HG03060 (cell line): ENCODE measurements at regions not wholly inside any gene's neighbourhood (a gene's known extent, or its start where the extent isn't known, plus 50 kb on each side); places are given as distances from the start of the nearest gene placed in this dataset.
"Not testable (repeated sequence)": the region's sequence is repeated elsewhere in the genome, so short reads cannot be mapped to it uniquely, and the experiment has no call there.

Source experiments
- ATAC-seq: cut with Tn5 transposase; IDR thresholded peaks from one replicate; pipeline ENCODE4 v1.9.1; 2021; ENCODE audit warnings: low read depth, moderate number of reproducible peaks; ENCODE audit not compliant: unreplicated experiment

DNA sequence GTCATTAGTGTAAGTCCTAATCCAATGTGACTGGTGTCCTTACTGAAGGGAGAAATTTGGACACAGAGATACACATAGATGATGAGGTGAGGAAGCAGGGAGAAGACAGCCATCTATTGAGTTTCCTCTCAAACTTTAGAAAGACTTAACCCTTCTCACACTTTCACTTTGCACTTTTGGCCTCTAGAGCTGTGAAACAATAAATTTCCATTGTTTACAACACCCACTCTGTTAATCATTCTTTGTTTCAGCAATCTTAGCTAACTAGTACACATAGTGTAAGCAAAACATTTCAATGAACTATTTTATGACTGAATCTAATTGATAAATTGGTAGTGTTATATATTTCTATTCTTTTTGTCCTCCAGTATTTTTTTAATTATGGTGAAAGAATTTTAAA, 1092.8 kb upstream of the POT1 start:
- ATAC-seq, result no peak

DNA sequence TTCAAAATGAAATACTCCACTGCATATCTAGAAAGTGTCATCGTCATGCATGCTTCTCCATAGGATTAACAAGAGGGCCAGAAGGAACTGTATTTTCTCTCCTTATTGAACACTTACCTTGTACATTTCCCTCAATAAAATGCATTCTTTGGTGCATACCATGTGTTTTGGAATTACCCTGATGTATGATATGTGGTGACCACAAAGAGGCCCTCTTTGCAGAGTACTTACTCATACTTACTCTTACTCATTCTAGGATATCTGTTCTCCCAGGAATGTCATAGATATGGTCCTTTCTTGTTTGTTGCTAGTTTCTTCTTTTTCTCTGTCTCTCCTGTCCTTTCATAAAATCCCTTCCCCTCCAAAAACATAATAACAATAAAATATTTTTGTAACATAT, 1087.1 kb upstream of the POT1 start:
- no peak for ATAC-seq

DNA sequence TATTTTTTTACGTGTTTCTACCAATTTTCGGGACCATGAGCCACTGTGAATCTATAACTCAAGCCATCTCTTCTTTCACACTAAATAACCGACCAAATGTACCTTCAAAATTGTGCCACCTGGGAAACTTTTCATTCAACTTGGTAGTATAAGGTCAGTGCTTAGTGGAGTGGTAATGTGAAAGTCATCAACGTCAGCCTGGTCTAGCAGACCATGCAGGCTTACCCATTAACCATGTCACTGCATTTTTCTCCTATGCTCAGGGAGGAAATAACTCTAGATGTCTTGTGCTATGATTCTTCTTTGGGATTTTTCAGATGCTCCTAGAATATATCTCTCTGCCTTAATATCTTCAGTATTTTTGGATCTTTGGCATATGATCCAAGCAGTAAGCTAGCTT, 1075.4 kb upstream of the POT1 start:
- ATAC-seq, result no peak

DNA sequence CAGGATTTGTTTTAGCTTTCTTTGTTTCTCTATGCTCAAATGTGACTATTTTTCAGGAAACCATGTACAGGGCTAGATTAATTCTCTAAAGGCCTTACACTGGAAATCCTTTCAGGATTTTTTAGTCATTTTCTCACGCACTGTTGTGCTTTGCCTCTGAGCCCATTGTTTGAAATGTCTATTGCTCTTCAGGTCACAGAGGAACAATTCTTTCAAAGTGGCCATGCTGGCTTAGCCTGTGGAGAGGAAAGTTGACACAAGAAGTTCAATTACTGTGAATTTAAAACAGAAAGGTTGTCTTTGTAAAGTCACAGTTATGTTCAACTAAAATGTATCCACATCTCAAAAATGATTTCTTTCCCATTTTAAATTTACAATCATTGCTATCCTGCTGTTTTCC, 1071.7 kb upstream of the POT1 start:
- ATAC-seq, result no peak

DNA sequence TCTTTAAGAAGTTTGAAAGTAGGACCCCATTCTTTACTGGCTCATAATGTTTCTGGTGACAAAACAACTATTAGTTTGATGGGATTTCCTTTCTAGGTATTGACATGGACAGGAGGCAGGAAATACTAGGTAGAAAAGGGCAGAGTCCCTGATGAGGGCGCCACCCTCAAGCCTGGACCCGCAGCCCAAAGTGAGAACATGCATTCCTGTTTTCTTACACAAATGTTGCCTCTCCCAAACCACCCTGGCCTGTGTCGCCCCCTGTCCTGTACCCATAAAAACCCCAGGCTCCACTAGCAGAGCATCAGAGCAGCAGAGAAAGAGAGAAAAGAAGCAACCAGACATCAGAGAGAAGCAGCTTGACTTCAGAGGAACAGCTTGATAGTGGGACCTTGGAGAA, 1055.2 kb upstream of the POT1 start:
- ATAC-seq, result no peak

DNA sequence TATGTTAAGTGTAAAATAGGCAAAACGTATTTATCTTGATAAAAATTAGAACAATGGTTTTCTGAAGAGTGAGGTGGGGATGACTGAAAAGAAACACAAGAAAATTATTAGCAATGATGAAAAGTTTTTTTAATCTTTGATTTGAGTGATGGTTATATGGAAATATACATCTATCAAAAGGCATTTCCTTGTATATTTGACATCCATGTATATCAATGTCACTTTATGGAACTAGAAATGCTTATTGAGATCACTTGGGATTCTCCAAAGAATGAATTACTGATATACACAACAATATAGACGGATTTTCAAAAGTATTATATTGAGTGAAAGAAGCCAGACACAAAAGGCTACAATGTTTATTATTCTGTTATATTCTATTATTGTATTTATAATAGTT, 1042.0 kb upstream of the POT1 start:
- no peak for ATAC-seq

DNA sequence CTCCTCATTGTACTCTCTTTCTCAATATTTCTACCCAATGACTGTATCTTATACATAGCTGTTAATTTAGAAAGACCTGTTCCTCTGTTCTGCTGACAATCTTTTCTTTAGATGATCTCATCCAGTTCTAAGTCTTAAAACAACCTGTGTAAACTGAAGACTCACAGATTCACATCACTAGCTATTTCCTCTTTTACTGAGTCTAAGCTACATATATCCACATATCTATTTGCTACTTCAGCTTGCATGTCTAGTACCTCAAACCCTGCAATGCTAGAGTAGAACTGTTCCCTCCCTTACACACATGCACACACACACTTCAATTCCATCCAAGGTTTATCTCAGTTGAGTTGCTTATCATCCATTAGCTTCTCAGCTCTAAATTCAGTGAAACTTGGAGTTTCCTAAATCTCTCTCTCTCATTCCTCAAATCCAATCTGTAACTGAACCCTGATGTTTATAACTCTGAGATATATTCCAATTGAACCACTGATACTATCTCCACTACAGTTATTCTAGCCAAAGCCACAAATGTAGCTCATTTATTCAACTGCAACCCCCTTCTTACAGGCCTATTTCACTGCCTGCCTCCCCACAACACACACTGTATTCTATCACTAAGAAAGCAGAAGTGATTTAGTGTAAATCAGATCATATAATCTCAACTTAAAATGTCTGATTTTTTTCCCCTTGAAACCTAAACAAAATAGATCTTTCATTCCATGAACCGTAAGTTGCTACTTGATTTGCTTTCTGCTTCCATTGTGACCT, 1036.8 kb upstream of the POT1 start:
- ATAC-seq, result no peak

DNA sequence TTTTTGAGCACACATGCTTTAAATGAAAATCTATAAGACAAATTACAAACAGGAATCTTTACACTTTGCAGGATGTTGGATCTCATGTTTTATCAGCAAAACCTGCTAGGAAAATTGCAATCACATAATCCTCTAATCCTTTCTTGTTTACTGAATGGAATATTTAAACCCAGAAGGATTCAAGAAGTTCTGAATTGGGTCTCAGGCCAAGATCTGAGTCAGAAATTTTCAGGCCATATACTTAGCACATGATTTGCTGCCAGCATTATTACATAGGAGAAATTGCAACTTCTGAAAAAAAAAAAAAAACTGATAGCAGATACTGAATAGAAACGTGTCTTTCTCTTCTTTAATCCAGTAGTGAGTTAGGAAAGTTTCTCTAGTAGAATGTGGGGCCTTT, 1005.3 kb upstream of the POT1 start:
- ATAC-seq, result no peak

DNA sequence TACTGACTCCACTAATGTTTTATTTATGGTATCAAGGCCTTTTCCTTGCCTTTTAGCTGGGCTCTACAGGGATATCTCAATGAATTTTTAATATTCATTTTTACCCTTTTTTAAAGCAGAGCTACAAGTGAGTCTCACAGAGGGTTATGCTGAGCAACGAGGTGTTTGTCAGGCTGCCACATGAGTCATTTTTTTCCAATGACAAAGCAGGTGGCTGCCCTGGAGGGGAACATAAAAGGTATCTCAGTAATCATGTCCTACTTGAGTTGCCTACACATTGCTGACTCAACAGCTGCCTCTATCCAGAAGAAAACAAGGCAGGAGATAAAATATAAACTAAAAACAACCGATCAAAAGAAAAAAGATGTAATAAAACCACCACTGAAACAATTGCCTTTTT, 1004.9 kb upstream of the POT1 start:
- ATAC-seq, result no peak

DNA sequence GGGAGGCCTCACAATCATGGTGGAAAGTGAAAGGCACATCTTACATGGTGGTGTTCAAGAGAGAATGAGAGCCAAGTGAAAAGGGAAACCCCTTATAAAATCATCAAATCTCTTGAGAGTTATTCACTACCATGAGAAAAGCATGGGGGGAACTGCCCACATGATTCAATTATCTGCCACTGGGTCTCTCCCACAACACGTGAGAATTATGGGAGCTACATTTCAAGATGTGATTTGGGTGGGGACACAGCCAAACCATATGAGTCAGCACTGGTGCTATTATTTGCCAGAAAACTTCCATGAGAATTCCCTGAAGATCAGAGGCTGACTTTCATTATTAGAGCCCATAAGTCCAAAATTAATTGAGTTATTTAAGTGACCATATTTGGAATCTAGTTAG, 1001.2 kb upstream of the POT1 start:
- no peak for ATAC-seq

DNA sequence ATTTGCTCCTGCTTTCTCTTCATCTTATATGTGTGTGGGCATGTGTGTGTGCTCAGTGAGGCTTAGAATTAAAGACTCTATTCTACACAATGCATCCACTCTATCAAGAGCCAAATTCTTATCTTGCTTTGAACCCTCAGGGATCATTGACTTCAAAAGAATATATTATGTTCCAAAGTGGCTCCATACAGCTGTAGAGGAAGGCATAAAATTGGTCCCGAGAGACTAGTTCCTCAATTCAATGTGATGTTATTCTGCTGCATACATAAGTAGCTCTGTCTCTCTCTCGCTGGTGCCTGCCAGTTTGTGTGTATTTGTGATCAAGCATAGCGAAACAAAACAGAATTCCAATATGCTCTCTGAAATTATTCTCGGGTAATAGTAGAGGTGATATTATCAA, 997.9 kb upstream of the POT1 start:
- no peak for ATAC-seq

DNA sequence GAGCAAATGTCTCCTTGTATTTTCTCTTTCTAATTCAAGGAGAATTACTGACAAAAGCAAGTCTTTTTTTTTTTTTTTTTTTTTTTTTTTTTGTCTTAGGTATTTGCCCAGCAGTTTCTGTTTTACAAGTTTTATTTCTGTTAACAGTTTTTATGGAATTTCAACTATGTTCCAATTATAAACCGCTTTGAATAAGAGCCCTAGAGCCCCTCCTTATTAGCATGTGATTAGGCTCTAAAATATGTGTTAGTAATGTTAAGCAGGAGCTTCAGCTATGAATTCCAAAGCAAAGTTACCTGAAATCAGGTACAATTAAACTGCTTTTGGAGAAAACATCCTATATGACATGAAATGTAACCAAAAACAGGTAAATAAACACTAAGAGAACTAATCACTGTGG, 997.0 kb upstream of the POT1 start:
- ATAC-seq, result no peak

DNA sequence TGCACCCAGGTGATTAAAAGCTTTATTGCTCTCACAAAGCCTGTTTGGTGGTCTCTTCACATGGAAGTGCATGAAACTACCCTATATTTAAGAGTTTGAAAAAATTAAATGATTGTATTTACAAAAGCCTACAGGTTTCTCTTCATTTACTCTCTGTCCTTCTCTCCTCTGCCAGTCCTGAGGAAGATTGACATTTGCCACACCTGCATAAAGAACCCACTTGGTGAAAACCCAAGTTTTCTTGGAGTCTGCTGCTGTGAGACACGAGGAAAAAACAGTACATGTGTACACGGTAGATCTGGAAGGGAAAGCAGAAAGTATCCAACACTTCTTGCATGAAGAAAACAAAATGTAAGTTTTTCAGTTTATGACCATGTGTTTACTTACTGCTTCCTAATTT, 994.4 kb upstream of the POT1 start:
- no peak for ATAC-seq

DNA sequence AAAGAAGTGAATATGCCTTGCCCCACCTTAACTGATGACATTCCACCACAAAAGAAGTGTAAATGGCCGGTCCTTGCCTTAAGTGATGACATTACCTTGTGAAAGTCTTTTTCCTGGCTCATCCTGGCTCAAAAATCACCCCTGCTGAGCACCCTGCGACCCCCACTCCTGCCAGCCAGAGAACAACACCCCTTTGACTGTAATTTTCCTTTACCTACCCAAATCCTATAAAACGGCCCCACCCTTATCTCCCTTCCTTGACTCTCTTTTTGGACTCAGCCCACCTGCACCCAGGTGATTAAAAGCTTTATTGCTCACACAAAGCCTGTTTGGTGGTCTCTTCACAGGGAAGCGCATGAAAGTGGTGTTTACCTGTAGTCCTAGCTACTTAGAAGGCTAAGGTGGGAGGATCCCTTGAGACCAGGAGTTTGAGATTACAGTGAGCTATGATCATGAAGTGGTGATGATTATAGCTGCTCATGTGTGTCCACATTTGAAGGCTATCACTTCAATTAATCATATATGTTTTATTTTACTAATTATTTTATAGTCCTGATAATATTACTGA, 985.8 kb upstream of the POT1 start:
- not testable (repeated sequence) for ATAC-seq

DNA sequence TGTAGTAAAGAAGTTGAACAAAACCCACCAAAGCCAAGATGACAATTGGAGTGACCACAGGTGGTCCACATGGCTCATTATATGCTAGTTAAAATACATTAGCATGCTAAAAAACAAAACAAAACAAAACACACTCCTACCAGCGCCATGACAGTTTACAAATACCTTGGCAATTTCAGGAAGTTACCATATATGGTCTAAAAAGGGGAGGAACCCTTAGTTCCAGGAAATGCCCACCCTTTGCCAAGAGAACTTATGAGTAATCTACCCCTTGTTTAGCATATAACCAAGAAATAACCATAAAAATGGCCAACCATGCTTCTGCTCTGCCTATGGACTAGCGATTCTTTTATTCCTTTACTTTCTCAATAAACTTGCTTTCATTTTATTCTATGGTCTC, 979.1 kb upstream of the POT1 start:
- no peak for ATAC-seq

DNA sequence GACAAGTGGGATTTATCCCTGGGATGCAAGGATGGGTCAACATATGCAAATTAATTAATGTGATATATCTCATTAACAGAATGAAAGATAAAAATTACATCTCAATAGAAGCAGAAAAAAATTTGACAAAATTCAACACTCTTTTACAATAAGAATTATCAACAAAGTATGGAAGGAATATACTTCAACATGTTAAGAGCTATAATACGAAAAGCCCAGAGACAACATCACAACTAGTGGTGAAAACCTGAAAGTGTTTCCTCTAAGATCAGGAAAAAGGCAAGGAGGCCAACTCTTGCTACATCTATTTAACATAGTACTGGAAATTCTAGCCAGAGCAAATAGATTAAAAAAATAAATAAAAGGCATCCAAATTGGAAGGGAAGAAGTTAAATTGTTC, 970.0 kb upstream of the POT1 start:
- no peak for ATAC-seq

DNA sequence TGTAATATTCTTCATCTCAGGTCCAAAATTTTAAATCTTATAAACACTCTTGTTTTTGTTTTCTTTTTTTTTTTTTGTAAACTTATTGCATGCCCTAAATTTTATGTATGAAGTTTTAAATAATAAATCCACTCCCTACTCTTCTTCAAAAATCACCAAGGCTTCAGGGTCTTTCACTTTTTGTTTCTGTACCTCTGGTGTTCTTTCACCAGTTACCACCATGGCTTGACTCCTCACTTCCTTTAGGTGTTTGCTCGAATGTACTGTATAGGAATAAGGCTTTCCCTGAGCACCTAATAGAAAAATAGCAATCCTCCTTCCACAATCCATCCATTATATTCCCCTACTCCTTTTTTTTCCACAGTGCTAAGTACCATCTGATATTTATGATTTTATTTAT, 962.8 kb upstream of the POT1 start:
- ATAC-seq, result no peak

DNA sequence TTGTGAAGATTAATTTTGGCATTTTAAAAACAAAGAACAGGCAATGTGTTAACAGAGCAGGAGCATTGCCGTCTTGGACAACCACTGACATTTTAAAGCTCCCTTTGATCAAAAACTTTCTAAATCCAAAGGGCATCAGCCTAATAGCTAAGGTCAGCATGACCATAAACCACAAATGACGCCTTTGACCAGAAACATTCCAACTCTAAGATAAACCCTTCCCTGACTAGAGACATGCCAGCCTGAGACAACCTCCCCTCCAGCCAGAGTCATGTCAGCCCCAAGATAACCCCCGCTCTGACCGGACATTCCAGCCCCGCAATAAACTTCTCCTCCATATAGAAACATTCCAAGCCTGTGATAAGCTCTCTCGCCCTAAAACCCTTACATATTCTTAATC, 949.4 kb upstream of the POT1 start:
- no peak for ATAC-seq

DNA sequence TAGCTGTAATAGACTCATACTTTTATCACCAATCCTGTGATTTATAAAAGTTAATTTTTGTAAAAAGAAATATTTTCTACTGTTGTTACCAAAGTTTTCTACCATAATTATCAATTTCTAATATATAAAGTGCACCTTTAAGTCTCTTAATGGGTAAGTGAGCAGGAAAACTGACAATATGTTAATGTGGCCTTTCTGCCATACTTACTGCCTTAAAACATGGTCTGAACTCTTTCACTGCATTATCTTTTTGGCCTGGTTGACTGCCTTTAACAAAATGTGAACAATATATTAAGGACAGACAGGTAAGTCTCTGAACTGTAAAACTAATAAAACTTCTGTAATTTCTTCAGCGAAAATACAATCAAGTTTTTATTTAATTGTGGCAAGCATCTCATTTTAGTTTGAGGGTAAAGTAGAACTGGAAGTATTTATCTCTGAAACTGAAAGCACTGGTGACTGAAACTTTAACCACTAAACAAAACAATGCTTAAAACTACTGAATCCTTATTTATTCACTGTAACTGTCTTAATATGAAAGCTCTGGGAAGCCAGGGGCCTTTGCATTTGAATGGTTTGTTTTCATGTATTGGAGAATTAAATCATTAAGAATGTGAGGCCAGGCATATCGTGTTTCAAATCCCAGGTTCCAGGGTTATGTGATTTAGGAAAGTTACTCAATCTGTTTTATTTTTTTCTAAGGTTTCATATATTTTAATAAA, 948.8 kb upstream of the POT1 start:
- no peak for ATAC-seq

DNA sequence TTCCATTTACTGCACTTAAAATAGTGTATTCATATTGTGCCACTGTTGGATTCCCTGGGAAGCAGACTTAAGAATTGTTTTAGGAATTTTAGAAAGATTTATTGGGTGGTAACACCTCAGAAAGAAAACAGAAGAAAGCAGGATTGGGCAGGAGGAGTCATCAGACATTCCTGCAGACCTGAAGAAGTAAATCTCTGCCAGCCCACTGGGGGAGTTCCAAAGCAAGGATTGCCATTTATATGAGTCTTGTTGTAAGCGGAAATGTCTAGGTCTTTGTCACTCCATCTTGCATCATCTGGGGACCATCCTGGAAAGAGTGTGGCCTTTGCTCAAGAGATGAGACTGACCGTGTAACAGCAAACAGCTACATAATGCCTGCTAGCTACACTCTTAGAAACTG, 947.6 kb upstream of the POT1 start:
- no peak for ATAC-seq

DNA sequence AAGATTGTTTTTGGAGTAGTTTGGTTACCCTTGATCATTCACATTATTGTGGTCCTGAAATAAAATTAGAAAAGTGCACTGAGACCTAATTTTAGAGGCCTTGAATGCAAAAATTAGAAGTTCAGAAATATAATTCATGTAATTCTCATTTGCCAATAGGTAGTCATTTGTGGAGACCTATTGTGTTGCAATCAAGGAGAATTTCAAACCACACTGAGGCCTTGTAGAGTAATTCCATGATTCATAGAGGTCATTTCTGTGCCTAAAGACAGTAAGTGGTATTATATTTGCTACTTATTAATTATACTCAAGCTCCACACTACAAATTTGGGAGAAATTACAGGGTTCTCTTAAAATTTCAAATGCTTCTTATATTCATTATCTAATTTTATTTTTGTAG, 946.8 kb upstream of the POT1 start:
- ATAC-seq, result no peak

DNA sequence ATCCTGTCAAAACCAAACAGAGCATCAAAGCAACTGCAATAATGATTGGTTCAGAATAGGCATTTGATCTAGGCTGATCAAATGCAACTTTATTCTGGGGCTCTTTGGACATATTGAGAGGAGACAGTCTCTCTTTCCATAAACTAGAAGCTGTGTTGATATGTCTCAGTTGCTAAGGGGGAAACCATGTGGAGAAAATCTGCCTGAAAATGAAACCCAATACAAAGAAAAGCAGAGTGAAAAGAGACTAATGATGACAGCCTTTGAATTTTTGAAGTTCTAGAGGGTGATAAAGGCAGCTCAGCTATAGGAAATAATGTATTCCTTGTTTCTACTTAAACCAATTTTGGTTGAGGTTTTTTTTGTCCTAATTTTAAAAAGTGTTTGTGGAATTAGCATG, 941.8 kb upstream of the POT1 start:
- ATAC-seq, result no peak
